SJCRH30 (cell line): ENCODE measurements at regions not wholly inside any gene's neighbourhood (a gene's known extent, or its start where the extent isn't known, plus 50 kb on each side); places are given as distances from the start of the nearest gene placed in this dataset.

ENCODE experiments used
- DNase-seq, 2 experiments: peaks; one replicate each; pipeline ENCODE4 v3.0.0-alpha.2; 2015 to 2020
- H3K27ac ChIP-seq: fragments of 250-450 bp; sonication (Bioruptor Pico); 2 replicates; pipeline ENCODE4 v1.5.1; 2020; ENCODE audit warnings: mild to moderate bottlenecking, moderate library complexity
- H3K27me3 ChIP-seq: fragments of 250-450 bp; sonication (Bioruptor Pico); 2 replicates; pipeline ENCODE4 v1.5.1; 2020; ENCODE audit warnings: mild to moderate bottlenecking, moderate library complexity
- H3K36me3 ChIP-seq: fragments of 250-450 bp; sonication (Bioruptor Pico); 2 replicates; pipeline ENCODE4 v1.5.1; 2020; ENCODE audit warnings: mild to moderate bottlenecking, moderate library complexity
- H3K4me1 ChIP-seq: fragments of 250-450 bp; sonication (Bioruptor Pico); 2 replicates; pipeline ENCODE4 v1.5.1; 2020; ENCODE audit warnings: mild to moderate bottlenecking, moderate library complexity
- H3K4me3 ChIP-seq: fragments of 250-450 bp; sonication (Bioruptor Pico); 2 replicates; pipeline ENCODE4 v1.5.1; 2020; ENCODE audit warnings: mild to moderate bottlenecking, moderate library complexity
- H3K9me3 ChIP-seq: fragments of 250-450 bp; sonication (Bioruptor Pico); replicated peaks from 2 replicates; pipeline ENCODE4 v1.5.1; 2020; ENCODE audit warnings: mild to moderate bottlenecking, moderate library complexity

- no peaks in the 10 kb centered on the region for H3K4me1 ChIP-seq
- H3K36me3 ChIP-seq = no peaks in the 10 kb centered on the region
- no peak overlapping the region for H3K27ac ChIP-seq
- no peak overlapping the region for H3K4me3 ChIP-seq
- no peak for DNase-seq
- no peaks in the 10 kb centered on the region for H3K9me3 ChIP-seq
- H3K27me3 ChIP-seq = no peaks in the 10 kb centered on the region
Observed at GRCh38 chr3:143200001-143200924, 80.7 kb downstream of the CHST2 start.

GRCh38 chr3:143201045-143201444, 81.5 kb downstream of the CHST2 start:
- Histone ChIP-seq H3K4me1 (no peaks in the 10 kb centered on the region), H3K27ac (no peak overlapping the region), H3K9me3 (no peaks in the 10 kb centered on the region), H3K27me3 (no peaks in the 10 kb centered on the region), H3K4me3 (no peak overlapping the region), H3K36me3 (no peaks in the 10 kb centered on the region)
- no peak for DNase-seq

GRCh38 chr3:143201870-143202752, 82.5 kb downstream of the CHST2 start:
- H3K4me1 ChIP-seq = no peaks in the 10 kb centered on the region
- no peak overlapping the region for H3K27ac ChIP-seq
- no peaks in the 10 kb centered on the region for H3K36me3 ChIP-seq
- no peaks in the 10 kb centered on the region for H3K27me3 ChIP-seq
- no peaks in the 10 kb centered on the region for H3K9me3 ChIP-seq
- no peak for DNase-seq
- no peak overlapping the region for H3K4me3 ChIP-seq

- H3K27ac ChIP-seq = no peak overlapping the region
- H3K9me3 ChIP-seq = no peaks in the 10 kb centered on the region
- H3K27me3 ChIP-seq = no peaks in the 10 kb centered on the region
- H3K36me3 ChIP-seq = no peaks in the 10 kb centered on the region
- no peaks in the 10 kb centered on the region for H3K4me1 ChIP-seq
- no peak overlapping the region for H3K4me3 ChIP-seq
- DNase-seq = no peak
Observed at GRCh38 chr3:143203142-143203541, 83.6 kb downstream of the CHST2 start.

GRCh38 chr3:143203848-143204247, 84.3 kb downstream of the CHST2 start:
- no peaks in the 10 kb centered on the region for H3K27me3 ChIP-seq
- no peak overlapping the region for H3K4me3 ChIP-seq
- no peaks in the 10 kb centered on the region for H3K4me1 ChIP-seq
- H3K36me3 ChIP-seq = no peaks in the 10 kb centered on the region
- no peaks in the 10 kb centered on the region for H3K9me3 ChIP-seq
- H3K27ac ChIP-seq = no peak overlapping the region
- DNase-seq = no peak

GRCh38 chr3:143206955-143207337, 87.4 kb downstream of the CHST2 start:
- DNase-seq = no peak
- no peaks in the 10 kb centered on the region for H3K9me3 ChIP-seq

GRCh38 chr3:143207338-143207961, 87.9 kb downstream of the CHST2 start:
- H3K9me3 ChIP-seq = no peaks in the 10 kb centered on the region
- peaks cover 8% of the 10 kb centered on the region; the same call in 1 of the 2 replicates for H3K27me3 ChIP-seq
- H3K36me3 ChIP-seq = no peaks in the 10 kb centered on the region
- no peak overlapping the region for H3K4me3 ChIP-seq
- no peak for DNase-seq
- H3K27ac ChIP-seq = no peak overlapping the region
- no peaks in the 10 kb centered on the region for H3K4me1 ChIP-seq

More at GRCh38 chr3:143206955-143207337, 87.4 kb downstream of the CHST2 start:
- H3K4me1 ChIP-seq = no peaks in the 10 kb centered on the region
- peaks cover 8% of the 10 kb centered on the region; the same call in 1 of the 2 replicates for H3K27me3 ChIP-seq
- no peaks in the 10 kb centered on the region for H3K36me3 ChIP-seq
- H3K27ac ChIP-seq = no peak overlapping the region
- H3K4me3 ChIP-seq = no peak overlapping the region

GRCh38 chr3:143208976-143209714, 89.6 kb downstream of the CHST2 start:
- H3K27me3 ChIP-seq = peaks cover 8% of the 10 kb centered on the region; the same call in 1 of the 2 replicates
- DNase-seq = no peak

GRCh38 chr3:143209715-143210059, 90.1 kb downstream of the CHST2 start:
- Histone ChIP-seq H3K4me1 (no peaks in the 10 kb centered on the region), H3K4me3 (no peak overlapping the region), H3K27ac (no peak overlapping the region), H3K36me3 (no peaks in the 10 kb centered on the region), H3K9me3 (no peaks in the 10 kb centered on the region), H3K27me3 (peaks cover 8% of the 10 kb centered on the region; the same call in 1 of the 2 replicates)
- no peak for DNase-seq

More at GRCh38 chr3:143208976-143209714, 89.6 kb downstream of the CHST2 start:
- H3K4me3 ChIP-seq = no peak overlapping the region
- no peaks in the 10 kb centered on the region for H3K9me3 ChIP-seq
- no peaks in the 10 kb centered on the region for H3K36me3 ChIP-seq
- H3K27ac ChIP-seq = no peak overlapping the region
- H3K4me1 ChIP-seq = no peaks in the 10 kb centered on the region

- H3K27ac ChIP-seq = no peak overlapping the region
- H3K27me3 ChIP-seq = peaks cover 8% of the 10 kb centered on the region; the same call in 1 of the 2 replicates
- H3K4me1 ChIP-seq = no peaks in the 10 kb centered on the region
- no peak overlapping the region for H3K4me3 ChIP-seq
- H3K36me3 ChIP-seq = no peaks in the 10 kb centered on the region
- H3K9me3 ChIP-seq = no peaks in the 10 kb centered on the region
- no peak for DNase-seq
Observed at GRCh38 chr3:143210141-143210540, 90.6 kb downstream of the CHST2 start.

- Histone ChIP-seq H3K27me3 (peaks cover 7% of the 10 kb centered on the region; the same call in 1 of the 2 replicates), H3K4me1 (no peaks in the 10 kb centered on the region), H3K36me3 (no peaks in the 10 kb centered on the region), H3K9me3 (no peaks in the 10 kb centered on the region), H3K4me3 (no peak overlapping the region), H3K27ac (no peak overlapping the region)
- no peak for DNase-seq
Observed at GRCh38 chr3:143215059-143215458, 95.5 kb downstream of the CHST2 start.
